Kidney (tissue), 13 donors: ENCODE measurements at regions not wholly inside any gene's neighbourhood (a gene's known extent, or its start where the extent isn't known, plus 50 kb on each side); places are given as distances from the start of the nearest gene placed in this dataset.

ENCODE experiments used
- DNase-seq, 5 donors: peaks; one replicate each; pipeline ENCODE4 v3.0.0-alpha.2; 2013 to 2020
- FAIRE-seq: peaks from 2 replicates; lab custom pipeline; 2012; peaks lifted over from hg19 to GRCh38; lab: Jason Lieb, UNC
- H3K27ac ChIP-seq, 2 donors: one replicate each; pipeline ENCODE4 v1.7.0; 2013; ENCODE audit warnings: low read depth in 2 of 2, low read length in 2 of 2, inconsistent platforms in 1 of 2
- H3K27me3 ChIP-seq: one replicate; pipeline ENCODE4 v1.7.1; 2013; ENCODE audit warnings: low read length, inconsistent platforms; ENCODE audit not compliant: control insufficient read depth, insufficient read depth
- H3K36me3 ChIP-seq, 3 donors: one replicate each; pipeline versions ENCODE4 v1.7.0 to v1.7.1; 2013; ENCODE audit warnings: low read length in 3 of 3, control low read depth in 1 of 3, inconsistent platforms in 1 of 3; ENCODE audit not compliant: insufficient read depth in 3 of 3, control insufficient read depth in 2 of 3
- H3K4me1 ChIP-seq, 3 donors: one replicate each; pipeline versions ENCODE4 v1.7.0 to v1.7.1; 2013; ENCODE audit warnings: low read length in 3 of 3, inconsistent platforms in 1 of 3, low read depth in 1 of 3; ENCODE audit not compliant: control insufficient read depth in 2 of 3, insufficient read depth in 2 of 3
- H3K4me3 ChIP-seq, 3 donors: one replicate each; pipeline versions ENCODE4 v1.7.0 to v1.8.1; 2013; ENCODE audit warnings: low read length in 3 of 3, control low read depth in 1 of 3, inconsistent platforms in 1 of 3
- H3K9ac ChIP-seq, 3 donors: one replicate each; pipeline versions ENCODE4 v1.7.0 to v1.7.1; 2013; ENCODE audit warnings: low read length in 3 of 3, control low read depth in 1 of 3, inconsistent platforms in 1 of 3
- H3K9me3 ChIP-seq, 3 donors: one replicate each; pipeline versions ENCODE4 v1.7.0 to v1.7.1; 2013; ENCODE audit warnings: low read length in 3 of 3, control low read depth in 1 of 3, inconsistent platforms in 1 of 3; ENCODE audit not compliant: control insufficient read depth in 2 of 3, insufficient read depth in 1 of 3
- intact Hi-C: fragments of 100-400 bp; cut with DNase I; formaldehyde crosslinking; loops from one replicate; pipeline ENCODE4 v1.11.1; 2022
- TF ChIP-seq, protein P1 (sequence below): IDR thresholded peaks from 3 replicates; pipeline ENCODE4 v1.5.1; 2012; ENCODE audit warnings: mild to moderate bottlenecking, moderate library complexity, borderline replicate concordance; ENCODE audit not compliant: insufficient read depth; ENCODE audit errors: extremely low read depth
- donor health status: control.
- donor health status: control.
- donor health status: control.
- donor health status: control.
- donor health status: control.
- donor health status: DM: yes; HTN: yes; CAD: no.
- donor health status: Normal renal cell carcinoma (clear cell type).

DNA sequence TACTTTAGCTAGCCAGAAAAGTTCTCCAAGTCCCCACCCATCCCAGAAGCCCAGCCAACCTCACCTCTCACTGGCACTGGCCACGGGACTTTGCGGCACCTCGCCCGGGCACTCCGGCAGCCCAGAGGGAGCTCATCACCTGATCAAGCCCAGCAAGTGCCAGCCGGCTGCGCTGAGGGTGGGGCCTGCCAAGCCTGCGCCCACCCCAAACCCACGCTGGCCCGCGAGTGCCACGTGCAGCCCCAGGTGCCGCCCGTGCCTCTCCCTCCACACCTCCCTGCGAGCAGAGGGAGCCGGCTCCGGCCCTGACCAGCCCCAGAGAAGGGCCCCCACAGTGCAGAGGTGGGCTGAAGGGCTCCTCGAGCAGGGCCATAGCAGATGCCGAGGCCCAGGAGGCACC, 585.0 kb upstream of the HS6ST1 start:
- TF ChIP-seq, protein P1, sequence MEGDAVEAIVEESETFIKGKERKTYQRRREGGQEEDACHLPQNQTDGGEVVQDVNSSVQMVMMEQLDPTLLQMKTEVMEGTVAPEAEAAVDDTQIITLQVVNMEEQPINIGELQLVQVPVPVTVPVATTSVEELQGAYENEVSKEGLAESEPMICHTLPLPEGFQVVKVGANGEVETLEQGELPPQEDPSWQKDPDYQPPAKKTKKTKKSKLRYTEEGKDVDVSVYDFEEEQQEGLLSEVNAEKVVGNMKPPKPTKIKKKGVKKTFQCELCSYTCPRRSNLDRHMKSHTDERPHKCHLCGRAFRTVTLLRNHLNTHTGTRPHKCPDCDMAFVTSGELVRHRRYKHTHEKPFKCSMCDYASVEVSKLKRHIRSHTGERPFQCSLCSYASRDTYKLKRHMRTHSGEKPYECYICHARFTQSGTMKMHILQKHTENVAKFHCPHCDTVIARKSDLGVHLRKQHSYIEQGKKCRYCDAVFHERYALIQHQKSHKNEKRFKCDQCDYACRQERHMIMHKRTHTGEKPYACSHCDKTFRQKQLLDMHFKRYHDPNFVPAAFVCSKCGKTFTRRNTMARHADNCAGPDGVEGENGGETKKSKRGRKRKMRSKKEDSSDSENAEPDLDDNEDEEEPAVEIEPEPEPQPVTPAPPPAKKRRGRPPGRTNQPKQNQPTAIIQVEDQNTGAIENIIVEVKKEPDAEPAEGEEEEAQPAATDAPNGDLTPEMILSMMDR: no peak

DNA sequence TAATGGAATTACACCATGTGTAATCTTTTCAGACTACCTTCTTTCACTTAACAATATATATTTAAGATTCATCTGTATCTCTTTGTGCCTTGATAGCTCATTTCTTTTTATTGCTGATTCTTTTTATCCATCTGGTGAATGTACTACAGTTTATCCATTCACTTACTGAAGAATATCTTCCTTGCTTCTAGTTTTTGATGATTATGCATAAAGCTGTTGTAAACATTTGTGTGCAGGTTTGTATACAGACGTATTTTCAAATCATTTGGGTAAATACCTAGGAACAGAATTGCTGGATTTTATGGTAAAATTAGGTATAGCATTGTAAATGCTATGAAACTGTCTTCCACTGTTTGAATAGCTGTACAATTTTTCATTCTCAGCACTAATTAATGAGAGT, 592.6 kb upstream of the HS6ST1 start:
- no peak overlapping the region for H3K27ac ChIP-seq

More for the DNA sequence above, 585.0 kb upstream of the HS6ST1 start:
- Histone ChIP-seq H3K27ac (no peak overlapping the region), H3K4me3 (no peak overlapping the region), H3K9me3 (no peaks in the 10 kb centered on the region), H3K9ac (no peak overlapping the region), H3K4me1 (no peaks in the 10 kb centered on the region), H3K36me3 (no peaks in the 10 kb centered on the region), H3K27me3 (no peaks in the 10 kb centered on the region)
- intact Hi-C loops: no loop called here
- DNase-seq (peak in 1 of 5 donors; percentile 69), FAIRE-seq (no peak)

DNA sequence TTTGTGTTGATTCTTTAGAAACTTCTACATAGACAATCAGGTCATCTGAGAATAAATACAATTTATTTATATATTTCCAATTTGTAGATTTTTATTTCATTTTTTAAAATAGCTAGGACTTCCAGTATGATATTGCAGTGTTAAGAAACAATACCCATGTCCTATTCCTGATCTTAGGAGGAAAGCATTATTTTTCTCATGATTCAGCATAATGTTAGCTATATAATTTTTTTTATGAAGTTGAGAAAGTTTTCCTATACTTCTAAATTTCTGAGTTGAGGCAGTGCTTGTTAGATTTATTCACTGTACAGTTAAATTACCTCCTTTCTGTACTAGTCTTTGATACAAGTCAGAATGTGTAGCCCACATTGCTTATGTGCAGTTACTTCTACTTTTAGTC, 595.7 kb upstream of the HS6ST1 start:
- intact Hi-C loops: no loop called here
- FAIRE-seq (no peak), DNase-seq (no peak)
- no peaks in the 10 kb centered on the region for H3K36me3 ChIP-seq
- TF ChIP-seq, protein P1: no peak
- H3K9ac ChIP-seq: no peak overlapping the region
- no peak overlapping the region for H3K4me3 ChIP-seq
- peaks cover 0 to 2% (median 0%) of the 10 kb centered on the region in 3 donors for H3K9me3 ChIP-seq
- no peak overlapping the region for H3K27ac ChIP-seq
- H3K27me3 ChIP-seq: no peaks in the 10 kb centered on the region
- H3K4me1 ChIP-seq: no peaks in the 10 kb centered on the region

More for the DNA sequence above, 592.6 kb upstream of the HS6ST1 start:
- Histone ChIP-seq H3K9me3 (peaks cover 0 to under 1% (median 0%) of the 10 kb centered on the region in 3 donors), H3K27me3 (no peaks in the 10 kb centered on the region), H3K4me1 (no peaks in the 10 kb centered on the region), H3K4me3 (no peak overlapping the region), H3K9ac (no peak overlapping the region), H3K36me3 (no peaks in the 10 kb centered on the region)
- TF ChIP-seq, protein P1: no peak
- no peak for FAIRE-seq
- no peak for DNase-seq
- intact Hi-C loops: no loop called here

DNA sequence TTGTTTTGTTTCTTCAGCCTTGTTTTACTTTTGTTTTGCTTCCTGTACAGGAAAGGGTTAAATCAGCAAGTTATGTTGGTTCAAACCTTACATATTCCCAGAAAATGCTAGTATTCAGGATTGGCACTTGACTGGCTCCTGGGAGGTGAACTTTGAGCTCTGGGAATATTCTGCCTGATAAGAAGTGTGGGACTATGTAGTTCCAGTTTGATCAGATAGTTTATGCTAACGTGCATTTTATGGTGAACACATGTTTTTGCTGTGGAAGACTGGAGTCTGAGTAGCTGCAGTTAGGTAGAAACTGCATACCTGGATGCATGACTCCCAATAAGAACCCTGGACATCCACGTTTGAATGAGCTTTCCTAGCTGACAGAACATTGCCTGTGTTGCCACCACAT, 603.1 kb upstream of the HS6ST1 start:
- H3K9ac ChIP-seq: no peak overlapping the region
- intact Hi-C loops: no loop called here
- no peak overlapping the region for H3K27ac ChIP-seq
- no peak overlapping the region for H3K4me3 ChIP-seq
- H3K36me3 ChIP-seq: no peaks in the 10 kb centered on the region
- DNase-seq: no peak
- no peaks in the 10 kb centered on the region for H3K9me3 ChIP-seq
- no peaks in the 10 kb centered on the region for H3K27me3 ChIP-seq
- H3K4me1 ChIP-seq: no peaks in the 10 kb centered on the region
- TF ChIP-seq, protein P1: no peak
- FAIRE-seq: no peak
